OCI-LY3 (cell line): ENCODE measurements at regions not wholly inside any gene's neighbourhood (a gene's known extent, or its start where the extent isn't known, plus 50 kb on each side); places are given as distances from the start of the nearest gene placed in this dataset.

Experiments
- H2AFZ ChIP-seq: fragments of 200-600, 300-600 bp; shearing (Covaris generic); 2 replicates; pipeline ENCODE4 v1.6.0; 2014; ENCODE audit warnings: antibody characterized with exemption, low read depth, low read length
- H3K27ac ChIP-seq: fragments of 200-600, 300-600 bp; sonication (generic); 2 replicates; pipeline ENCODE4 v1.5.1; 2014; ENCODE audit warnings: mild to moderate bottlenecking, low read length, moderate library complexity, mixed read lengths
- H3K27me3 ChIP-seq: fragments of 200-600, 300-600 bp; sonication (generic); 2 replicates; pipeline ENCODE4 v1.6.1; 2014; ENCODE audit warnings: low read depth, low read length, mixed read lengths
- H3K36me3 ChIP-seq: fragments of 200-600, 300-600 bp; sonication (generic); replicated peaks from 2 replicates; pipeline ENCODE3; 2014; ENCODE audit warnings: low read depth, low read length, mixed read lengths
- H3K4me1 ChIP-seq: fragments of 300-600, 200-600 bp; sonication (generic); 2 replicates; pipeline ENCODE4 v1.6.1; 2014; ENCODE audit warnings: low read length, mixed read lengths
- H3K4me2 ChIP-seq: fragments of 200-600, 300-600 bp; sonication (generic); 2 replicates; pipeline ENCODE4 v1.6.1; 2014; ENCODE audit warnings: low read length, mixed read lengths
- H3K4me3 ChIP-seq: fragments of 300-600, 200-600 bp; sonication (generic); 2 replicates; pipeline ENCODE4 v1.5.1; 2014; ENCODE audit warnings: antibody characterized with exemption, mild to moderate bottlenecking, low read length, moderate library complexity
- H3K79me2 ChIP-seq: fragments of 300-600, 200-600 bp; shearing (Covaris generic); 2 replicates; pipeline ENCODE4 v1.6.1; 2014; ENCODE audit warnings: mild to moderate bottlenecking, low read length, mixed read lengths
- H3K9ac ChIP-seq: fragments of 300-600, 200-600 bp; shearing (Covaris generic); 2 replicates; pipeline ENCODE4 v1.6.0; 2014; ENCODE audit warnings: mild to moderate bottlenecking, low read length, moderate library complexity
- H3K9me3 ChIP-seq: fragments of 200-600, 300-600 bp; shearing (Covaris generic); 2 replicates; pipeline ENCODE4 v1.6.1; 2014; ENCODE audit warnings: low read length, mixed read lengths; ENCODE audit not compliant: insufficient read depth
- H4K20me1 ChIP-seq: fragments of 200-600, 300-600 bp; sonication (generic); 2 replicates; pipeline ENCODE4 v1.6.1; 2016; ENCODE audit warnings: low read length, mixed read lengths; ENCODE audit not compliant: insufficient read depth
- EZH2phosphoT487 ChIP-seq: fragments of 200-600 bp; shearing (Covaris generic); IDR thresholded peaks from 2 replicates; pipeline ENCODE4 v1.6.1; 2018; ENCODE audit warnings: antibody characterized with exemption, mixed run types, low read depth
- TF ChIP-seq, protein P1 (sequence below): fragments of 200-600, 300-600 bp; sonication (generic); IDR thresholded peaks from 2 replicates; pipeline ENCODE4 v1.5.1; 2014; ENCODE audit warnings: antibody characterized with exemption, low read length, low read depth

DNA sequence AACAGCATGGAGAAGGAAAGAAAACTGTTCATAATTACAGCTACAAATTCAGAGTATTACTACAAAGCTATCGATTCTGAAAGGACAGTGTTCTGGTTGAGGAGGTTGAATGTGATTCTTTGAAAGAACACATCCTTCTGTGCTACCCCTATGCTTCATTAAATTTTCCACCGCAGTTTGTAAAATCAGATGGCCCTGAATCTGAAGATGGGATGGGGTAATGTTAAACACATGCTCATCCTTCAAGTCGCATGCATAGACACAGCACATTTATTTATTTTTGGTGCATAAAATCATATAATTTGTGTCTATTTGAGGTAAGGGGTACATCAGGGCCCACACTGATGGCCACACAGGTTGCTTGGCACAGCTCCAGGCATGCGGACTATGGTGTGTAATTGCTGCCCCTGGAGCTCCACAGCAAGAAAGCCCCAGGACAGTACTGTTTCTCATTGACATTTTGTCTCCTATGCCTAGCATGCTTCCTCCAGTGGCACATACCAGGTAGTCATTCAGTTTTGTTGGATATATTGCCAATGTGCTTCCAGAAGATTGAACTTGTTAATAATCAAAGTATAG lies 238.8 kb upstream of the TANK start:
- no peak overlapping the region for H3K4me3 ChIP-seq
- H3K4me1 ChIP-seq: peaks cover 6% of the 10 kb centered on the region
- no peaks in the 10 kb centered on the region for H4K20me1 ChIP-seq
- no peaks in the 10 kb centered on the region for H3K9me3 ChIP-seq
- TF ChIP-seq, protein P1, sequence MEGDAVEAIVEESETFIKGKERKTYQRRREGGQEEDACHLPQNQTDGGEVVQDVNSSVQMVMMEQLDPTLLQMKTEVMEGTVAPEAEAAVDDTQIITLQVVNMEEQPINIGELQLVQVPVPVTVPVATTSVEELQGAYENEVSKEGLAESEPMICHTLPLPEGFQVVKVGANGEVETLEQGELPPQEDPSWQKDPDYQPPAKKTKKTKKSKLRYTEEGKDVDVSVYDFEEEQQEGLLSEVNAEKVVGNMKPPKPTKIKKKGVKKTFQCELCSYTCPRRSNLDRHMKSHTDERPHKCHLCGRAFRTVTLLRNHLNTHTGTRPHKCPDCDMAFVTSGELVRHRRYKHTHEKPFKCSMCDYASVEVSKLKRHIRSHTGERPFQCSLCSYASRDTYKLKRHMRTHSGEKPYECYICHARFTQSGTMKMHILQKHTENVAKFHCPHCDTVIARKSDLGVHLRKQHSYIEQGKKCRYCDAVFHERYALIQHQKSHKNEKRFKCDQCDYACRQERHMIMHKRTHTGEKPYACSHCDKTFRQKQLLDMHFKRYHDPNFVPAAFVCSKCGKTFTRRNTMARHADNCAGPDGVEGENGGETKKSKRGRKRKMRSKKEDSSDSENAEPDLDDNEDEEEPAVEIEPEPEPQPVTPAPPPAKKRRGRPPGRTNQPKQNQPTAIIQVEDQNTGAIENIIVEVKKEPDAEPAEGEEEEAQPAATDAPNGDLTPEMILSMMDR: no peak
- no peak for TF ChIP-seq EZH2phosphoT487
- H3K27me3 ChIP-seq: no peaks in the 10 kb centered on the region
- no peak overlapping the region for H3K9ac ChIP-seq
- H2AFZ ChIP-seq: no peak overlapping the region
- no peak overlapping the region for H3K4me2 ChIP-seq
- no peaks in the 10 kb centered on the region for H3K36me3 ChIP-seq
- no peak overlapping the region for H3K27ac ChIP-seq
- no peaks in the 10 kb centered on the region for H3K79me2 ChIP-seq

DNA sequence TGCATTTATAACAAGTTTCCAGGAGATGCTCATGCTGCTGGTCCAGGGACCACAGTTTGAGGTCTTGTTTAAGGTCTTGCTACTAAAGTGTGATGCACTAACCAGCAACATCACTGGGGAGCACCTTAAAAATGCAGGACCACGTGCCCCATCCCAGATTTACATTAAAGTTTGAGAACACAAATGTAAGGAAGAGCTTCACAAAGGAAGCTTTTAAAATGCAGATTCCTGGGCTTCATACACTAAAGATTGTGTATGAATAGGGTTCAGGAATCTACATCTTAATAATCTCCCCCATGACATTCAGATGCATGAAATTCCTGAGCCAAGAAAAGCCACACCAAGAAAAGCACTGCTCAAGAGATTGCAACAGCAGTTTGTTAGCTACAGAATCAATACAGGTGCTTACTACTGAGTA lies 235.3 kb upstream of the TANK start:
- Histone ChIP-seq H3K9ac (no peak overlapping the region), H3K4me2 (no peak overlapping the region), H3K9me3 (no peaks in the 10 kb centered on the region), H3K27ac (no peak overlapping the region), H3K4me3 (no peak overlapping the region), H3K36me3 (no peaks in the 10 kb centered on the region), H4K20me1 (no peaks in the 10 kb centered on the region), H2AFZ (no peak overlapping the region), H3K79me2 (no peaks in the 10 kb centered on the region), H3K27me3 (no peaks in the 10 kb centered on the region), H3K4me1 (peaks cover 5% of the 10 kb centered on the region)
- TF ChIP-seq EZH2phosphoT487: no peak
- TF ChIP-seq, protein P1: no peak

DNA sequence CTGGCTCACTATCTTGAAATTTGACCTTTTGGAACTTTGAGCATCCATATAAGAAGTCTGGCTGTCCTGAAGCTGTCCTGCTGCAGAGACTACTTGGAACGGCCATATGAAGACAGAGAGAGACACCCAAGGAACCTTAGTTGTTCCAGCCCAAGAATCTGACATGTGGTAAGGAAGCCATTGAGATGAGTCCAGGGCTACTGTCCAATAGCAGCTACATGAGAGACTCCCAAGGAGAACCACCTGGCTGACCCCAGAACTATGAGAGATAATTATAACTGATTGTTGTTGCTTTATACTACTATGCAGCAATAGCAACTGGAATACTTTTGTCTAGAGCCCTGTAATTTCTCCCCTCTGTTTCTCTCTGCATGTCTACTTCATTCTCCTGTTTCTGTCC lies 234.3 kb upstream of the TANK start:
- no peaks in the 10 kb centered on the region for H3K36me3 ChIP-seq
- no peak overlapping the region for H3K9ac ChIP-seq
- no peak overlapping the region for H3K4me2 ChIP-seq
- H3K79me2 ChIP-seq: no peaks in the 10 kb centered on the region
- H3K27ac ChIP-seq: no peak overlapping the region
- H4K20me1 ChIP-seq: no peaks in the 10 kb centered on the region
- no peaks in the 10 kb centered on the region for H3K9me3 ChIP-seq
- TF ChIP-seq, protein P1: no peak
- no peak for TF ChIP-seq EZH2phosphoT487
- no peak overlapping the region for H2AFZ ChIP-seq
- no peaks in the 10 kb centered on the region for H3K4me1 ChIP-seq
- no peak overlapping the region for H3K4me3 ChIP-seq
- no peaks in the 10 kb centered on the region for H3K27me3 ChIP-seq

DNA sequence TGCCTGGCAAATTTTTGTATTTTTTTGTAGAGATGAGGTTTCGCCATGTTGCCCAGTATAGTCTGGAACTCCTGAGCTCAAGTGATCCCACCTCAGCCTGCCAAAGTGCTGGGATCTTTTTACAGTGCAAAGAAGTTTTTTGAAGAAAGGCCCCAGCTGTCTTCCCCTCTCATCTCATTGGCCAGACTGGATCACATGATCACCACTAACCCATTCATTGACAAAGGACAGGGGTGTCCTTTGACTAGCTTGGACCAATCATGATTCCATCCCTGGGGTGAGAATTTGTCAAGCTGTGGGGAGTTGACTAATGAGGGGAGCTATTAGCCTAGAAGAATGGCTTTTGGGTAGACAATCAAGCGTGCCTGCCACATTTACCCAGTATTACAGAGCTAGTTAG lies 232.9 kb upstream of the TANK start:
- TF ChIP-seq, protein P1: no peak
- no peak for TF ChIP-seq EZH2phosphoT487
- H3K27ac ChIP-seq: no peak overlapping the region
- H3K4me2 ChIP-seq: no peak overlapping the region
- no peak overlapping the region for H3K9ac ChIP-seq
- no peaks in the 10 kb centered on the region for H4K20me1 ChIP-seq
- H3K4me1 ChIP-seq: no peaks in the 10 kb centered on the region
- H3K9me3 ChIP-seq: no peaks in the 10 kb centered on the region
- no peaks in the 10 kb centered on the region for H3K27me3 ChIP-seq
- no peak overlapping the region for H3K4me3 ChIP-seq
- no peaks in the 10 kb centered on the region for H3K36me3 ChIP-seq
- H3K79me2 ChIP-seq: no peaks in the 10 kb centered on the region
- no peak overlapping the region for H2AFZ ChIP-seq
